GM19395 (cell line): ENCODE measurements at regions not wholly inside any gene's neighbourhood (a gene's known extent, or its start where the extent isn't known, plus 50 kb on each side); places are given as distances from the start of the nearest gene placed in this dataset.
"Not testable (repeated sequence)": the region's sequence is repeated elsewhere in the genome, so short reads cannot be mapped to it uniquely, and the experiment has no call there.

Experiments
- ATAC-seq: cut with Tn5 transposase; IDR thresholded peaks from one replicate; pipeline ENCODE4 v1.9.1; 2021; ENCODE audit warnings: mild to moderate bottlenecking, moderate library complexity; ENCODE audit not compliant: unreplicated experiment

- ATAC-seq = no peak
These were observed 997.6 kb upstream of the ATXN8OS start for GRCh38 chr13:69109891-69110525.

- ATAC-seq = no peak
These were observed 999.1 kb upstream of the ATXN8OS start for GRCh38 chr13:69108486-69108885.

GRCh38 chr13:69107436-69107835 lies 1000.2 kb upstream of the ATXN8OS start:
- no peak for ATAC-seq

- ATAC-seq = no peak
These were observed 1005.8 kb upstream of the ATXN8OS start for GRCh38 chr13:69101841-69102240.

GRCh38 chr13:69094485-69094884 lies 1013.1 kb upstream of the ATXN8OS start:
- no peak for ATAC-seq

- no peak for ATAC-seq
These were observed 1014.9 kb upstream of the ATXN8OS start for GRCh38 chr13:69092615-69093322.

- no peak for ATAC-seq
These were observed 1030.4 kb upstream of the ATXN8OS start for GRCh38 chr13:69077267-69077666.

- ATAC-seq = no peak
These were observed 1038.0 kb upstream of the ATXN8OS start for GRCh38 chr13:69069554-69070133.

- ATAC-seq = no peak
These were observed 1056.9 kb upstream of the ATXN8OS start for GRCh38 chr13:69050696-69051095.

GRCh38 chr13:69044629-69045028 lies 1063.0 kb upstream of the ATXN8OS start:
- no peak for ATAC-seq

- ATAC-seq = no peak
These were observed 1066.7 kb upstream of the ATXN8OS start for GRCh38 chr13:69040898-69041297.

GRCh38 chr13:69035771-69036170 lies 1071.9 kb upstream of the ATXN8OS start:
- ATAC-seq = no peak

- ATAC-seq = no peak
These were observed 1078.7 kb upstream of the ATXN8OS start for GRCh38 chr13:69028936-69029335.

- ATAC-seq = no peak
These were observed 1087.5 kb upstream of the ATXN8OS start for GRCh38 chr13:69020120-69020519.

- ATAC-seq = not testable (repeated sequence)
These were observed 1089.5 kb upstream of the ATXN8OS start for GRCh38 chr13:69018173-69018572.

- ATAC-seq = no peak
These were observed 1096.8 kb upstream of the ATXN8OS start for GRCh38 chr13:69010789-69011188.

- ATAC-seq = no peak
These were observed 1099.1 kb upstream of the ATXN8OS start for GRCh38 chr13:69008499-69008898.

- no peak for ATAC-seq
These were observed 1109.6 kb upstream of the ATXN8OS start for GRCh38 chr13:68998056-68998455.

- ATAC-seq = no peak
These were observed 1111.0 kb upstream of the ATXN8OS start for GRCh38 chr13:68996668-68997025.

GRCh38 chr13:68995972-68996667 lies 1111.5 kb upstream of the ATXN8OS start:
- ATAC-seq = no peak

- ATAC-seq = no peak
These were observed 1114.5 kb upstream of the ATXN8OS start for GRCh38 chr13:68993154-68993553.

GRCh38 chr13:68988176-68988575 lies 1119.5 kb upstream of the ATXN8OS start:
- no peak for ATAC-seq
